Spinal cord (tissue), 9 donors: ENCODE measurements at regions not wholly inside any gene's neighbourhood (a gene's known extent, or its start where the extent isn't known, plus 50 kb on each side); places are given as distances from the start of the nearest gene placed in this dataset.

Source experiments
- DNase-seq, 6 donors: peaks; one replicate each; pipeline versions ENCODE4 v3.0.0 to v3.0.0-alpha.2; 2013 to 2015; ENCODE audit warnings: low spot score in 6 of 6, low read depth in 4 of 6
- H3K27ac ChIP-seq: one replicate; pipeline ENCODE4 v1.5.1; 2013; ENCODE audit warnings: low read depth, low read length, control low read depth
- H3K27me3 ChIP-seq: one replicate; pipeline ENCODE4 v1.6.1; 2013; ENCODE audit warnings: low read length; ENCODE audit not compliant: control insufficient read depth, insufficient read depth
- H3K36me3 ChIP-seq: one replicate; pipeline ENCODE4 v1.6.1; 2013; ENCODE audit warnings: low read length; ENCODE audit not compliant: control insufficient read depth, insufficient read depth
- H3K4me1 ChIP-seq: one replicate; pipeline ENCODE4 v1.6.1; 2013; ENCODE audit warnings: low read length; ENCODE audit not compliant: control insufficient read depth, insufficient read depth
- H3K4me3 ChIP-seq: one replicate; pipeline ENCODE4 v1.5.1; 2013; ENCODE audit warnings: low read depth, low read length, control low read depth
- H3K9me3 ChIP-seq: one replicate; pipeline ENCODE4 v1.6.1; 2013; ENCODE audit warnings: low read length; ENCODE audit not compliant: control insufficient read depth, insufficient read depth
- WGBS: methylation state at CpG from one replicate; pipeline ENCODE4 v1.1.5; 2013; ENCODE audit warnings: missing lambda C conversion rate; ENCODE audit not compliant: insufficient coverage; 5-methylcytosine and 5-hydroxymethylcytosine counted together
- donor health status: healthy.

DNA sequence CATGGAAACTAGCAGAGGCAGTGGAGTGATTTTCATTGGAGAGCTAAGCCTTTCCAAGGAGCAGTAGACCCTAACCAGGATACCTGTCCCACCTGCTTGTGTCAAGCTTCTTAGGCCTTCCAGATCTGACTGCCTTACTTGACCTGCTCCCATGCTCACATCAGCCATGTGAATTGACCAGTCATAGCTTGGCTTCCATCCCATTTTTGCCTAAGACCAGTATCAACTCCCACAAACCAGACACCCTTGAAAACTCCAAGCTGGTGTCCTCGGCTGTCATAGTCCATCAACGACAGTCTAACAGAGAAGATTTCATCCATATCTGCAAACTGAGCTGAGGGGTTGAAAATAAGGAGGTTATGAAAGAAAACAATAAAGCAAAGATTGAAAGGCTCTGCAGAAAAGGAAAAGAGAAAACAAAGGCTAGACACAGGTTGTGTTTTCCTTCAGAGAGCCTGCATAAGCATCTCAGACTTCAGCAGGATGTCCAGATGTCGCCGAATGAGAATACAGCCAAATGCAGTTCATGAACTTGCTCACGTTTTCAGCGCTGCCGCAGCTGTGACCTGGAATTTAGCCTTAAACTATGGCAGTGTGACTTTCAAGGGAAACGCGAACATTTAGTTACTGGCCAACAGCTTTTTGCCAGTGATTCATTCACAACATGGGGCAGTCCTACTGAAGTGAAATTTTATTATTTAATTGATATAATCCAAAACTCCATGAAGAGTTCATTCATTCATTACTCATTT lies 868.1 kb upstream of the ID2 start:
- H3K4me1 ChIP-seq = no peaks in the 10 kb centered on the region
- WGBS = 85% methylated on average over 5 of the region's 9 CpGs
- no peak overlapping the region for H3K27ac ChIP-seq
- no peaks in the 10 kb centered on the region for H3K36me3 ChIP-seq
- no peaks in the 10 kb centered on the region for H3K27me3 ChIP-seq
- peak in 1 of 6 donors; percentile 21 for DNase-seq
- H3K9me3 ChIP-seq = no peaks in the 10 kb centered on the region
- H3K4me3 ChIP-seq = no peak overlapping the region

DNA sequence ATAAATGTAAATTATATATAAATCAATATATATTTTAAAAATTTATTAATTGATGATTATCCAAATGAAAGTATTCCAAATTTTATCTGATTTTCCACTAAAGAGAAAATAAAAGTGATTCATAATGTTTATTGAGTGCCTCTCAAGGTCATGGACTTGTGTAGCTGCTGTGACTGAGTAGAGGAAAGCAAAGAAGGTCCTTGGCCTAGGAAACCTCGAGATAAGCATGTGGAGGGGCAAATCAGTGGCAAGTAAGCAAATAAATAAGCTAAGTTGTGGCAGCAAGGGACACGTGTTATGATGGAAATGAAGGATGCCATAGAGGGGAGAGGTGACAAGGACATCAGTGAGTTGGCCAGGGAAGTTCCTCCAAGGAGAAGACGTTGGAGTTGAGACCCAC lies 866.1 kb upstream of the ID2 start:
- Histone ChIP-seq H3K36me3 (no peaks in the 10 kb centered on the region), H3K4me1 (no peaks in the 10 kb centered on the region), H3K27me3 (no peaks in the 10 kb centered on the region), H3K27ac (no peak overlapping the region), H3K9me3 (no peaks in the 10 kb centered on the region), H3K4me3 (no peak overlapping the region)
- WGBS = 86% methylated on average over 3 of the region's 3 CpGs
- no peak for DNase-seq

DNA sequence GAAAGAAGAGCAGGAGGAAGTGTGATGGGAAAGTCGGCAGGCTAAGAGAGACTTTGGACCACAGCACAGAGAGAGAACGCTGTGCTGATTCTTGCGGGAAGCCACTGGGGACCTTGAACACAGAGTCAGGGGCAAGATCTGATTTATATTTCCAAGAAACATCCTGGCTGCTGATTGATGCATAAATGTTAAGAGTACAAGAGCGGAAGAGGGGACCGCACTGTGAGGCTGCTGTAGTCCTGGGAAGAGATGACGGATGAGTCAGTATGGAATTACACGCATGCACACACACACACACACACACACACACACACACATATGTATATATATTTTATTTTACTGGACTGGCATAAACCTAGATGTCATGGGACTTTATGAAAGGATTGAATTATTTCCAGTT lies 865.6 kb upstream of the ID2 start:
- Histone ChIP-seq H3K27me3 (no peaks in the 10 kb centered on the region), H3K4me1 (no peaks in the 10 kb centered on the region), H3K9me3 (no peaks in the 10 kb centered on the region), H3K27ac (no peak overlapping the region), H3K36me3 (no peaks in the 10 kb centered on the region), H3K4me3 (no peak overlapping the region)
- DNase-seq = no peak
- WGBS = 100% methylated on average over 3 of the region's 7 CpGs

DNA sequence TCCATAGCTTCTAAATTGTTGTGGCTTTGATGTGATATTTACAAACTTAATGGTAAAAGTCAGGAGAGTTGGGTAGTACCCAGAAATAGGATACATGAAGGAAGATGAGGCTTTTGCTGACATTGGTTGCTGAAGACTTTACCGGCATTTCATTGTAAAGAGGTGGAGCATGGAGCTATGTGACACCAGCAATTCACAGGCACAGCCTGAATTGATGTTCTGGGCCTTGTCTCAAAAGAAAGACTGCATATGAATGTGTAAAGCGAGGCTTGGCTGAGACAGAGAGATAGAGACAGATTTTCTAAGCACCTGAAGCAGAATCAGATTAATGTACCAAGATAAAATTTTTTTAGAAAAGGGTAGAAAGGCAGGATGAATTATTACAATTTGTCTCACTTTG lies 864.9 kb upstream of the ID2 start:
- DNase-seq = peak in 1 of 6 donors; percentile 30
- Histone ChIP-seq H3K4me1 (no peaks in the 10 kb centered on the region), H3K27ac (no peak overlapping the region), H3K9me3 (no peaks in the 10 kb centered on the region), H3K4me3 (no peak overlapping the region), H3K27me3 (no peaks in the 10 kb centered on the region), H3K36me3 (no peaks in the 10 kb centered on the region)
- 54% methylated on average over 1 of the region's 2 CpGs for WGBS

DNA sequence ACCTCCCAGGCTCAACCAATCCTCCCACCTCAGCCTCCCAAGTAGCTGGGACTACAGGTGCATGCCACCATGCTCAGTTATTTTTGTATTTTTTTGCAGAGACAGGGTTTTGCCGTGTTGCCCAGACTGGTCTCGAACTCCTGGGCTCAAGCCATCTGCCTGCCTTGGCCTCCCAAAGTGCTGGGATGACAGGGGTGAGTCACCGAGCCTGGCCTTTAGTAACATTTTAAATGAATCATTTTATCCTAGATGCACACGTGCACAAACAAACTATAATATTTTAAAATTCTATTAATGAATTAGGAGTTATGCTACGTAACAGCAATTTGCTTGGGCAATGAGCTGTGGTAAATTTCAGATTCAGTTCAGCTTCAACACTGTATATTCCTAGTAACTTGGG lies 862.5 kb upstream of the ID2 start:
- H3K36me3 ChIP-seq = no peaks in the 10 kb centered on the region
- H3K4me1 ChIP-seq = no peaks in the 10 kb centered on the region
- no peaks in the 10 kb centered on the region for H3K9me3 ChIP-seq
- no peak overlapping the region for H3K4me3 ChIP-seq
- no peak overlapping the region for H3K27ac ChIP-seq
- no peak for DNase-seq
- 100% methylated on average over 2 of the region's 5 CpGs for WGBS
- H3K27me3 ChIP-seq = no peaks in the 10 kb centered on the region

DNA sequence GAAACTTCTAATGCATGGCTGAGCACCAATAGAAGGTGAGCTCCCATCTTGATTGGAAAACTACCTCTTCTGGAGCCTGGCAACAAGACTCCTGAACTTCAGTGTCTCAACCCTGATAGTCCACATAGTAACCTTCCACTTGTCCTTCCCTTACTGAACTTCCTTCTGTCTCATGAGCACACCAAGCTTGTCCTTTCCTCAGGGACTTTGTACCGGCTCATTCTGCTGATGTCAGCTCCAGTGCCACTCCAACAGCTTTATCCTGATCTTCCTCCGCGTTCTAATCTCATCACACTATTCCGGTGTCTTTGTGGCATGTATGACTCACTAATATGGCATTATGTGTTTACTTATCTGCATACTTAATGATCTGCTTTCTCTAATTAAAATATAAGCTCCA lies 862.0 kb upstream of the ID2 start:
- no peaks in the 10 kb centered on the region for H3K4me1 ChIP-seq
- H3K27me3 ChIP-seq = no peaks in the 10 kb centered on the region
- DNase-seq = no peak
- WGBS = 67% methylated on average over 1 of the region's 4 CpGs
- H3K9me3 ChIP-seq = no peaks in the 10 kb centered on the region
- no peak overlapping the region for H3K4me3 ChIP-seq
- no peak overlapping the region for H3K27ac ChIP-seq
- H3K36me3 ChIP-seq = no peaks in the 10 kb centered on the region

DNA sequence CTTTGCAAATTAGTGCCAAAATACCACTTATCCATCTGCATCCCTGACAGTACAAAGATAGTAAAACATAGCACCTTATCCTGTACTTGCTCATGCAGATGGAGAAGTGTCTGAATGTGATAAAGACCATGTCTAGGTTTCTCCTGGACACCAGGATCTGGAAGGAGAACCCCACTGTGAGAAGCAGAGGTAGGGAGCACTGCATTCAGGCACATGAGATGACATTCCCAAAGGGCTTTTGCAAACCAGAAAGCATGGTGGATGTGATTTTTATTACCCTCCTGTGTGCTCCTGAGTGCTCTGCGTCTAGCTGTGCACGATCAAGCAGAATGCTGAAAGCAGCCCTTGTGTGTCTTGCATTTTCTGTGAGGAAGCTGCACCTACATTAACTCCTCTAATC lies 857.6 kb upstream of the ID2 start:
- no peaks in the 10 kb centered on the region for H3K9me3 ChIP-seq
- no peak overlapping the region for H3K4me3 ChIP-seq
- H3K4me1 ChIP-seq = no peaks in the 10 kb centered on the region
- WGBS = 16% methylated on average over 2 of the region's 2 CpGs
- DNase-seq = peak in 2 of 6 donors; percentile 36 to 70
- no peaks in the 10 kb centered on the region for H3K36me3 ChIP-seq
- H3K27me3 ChIP-seq = no peaks in the 10 kb centered on the region
- no peak overlapping the region for H3K27ac ChIP-seq

DNA sequence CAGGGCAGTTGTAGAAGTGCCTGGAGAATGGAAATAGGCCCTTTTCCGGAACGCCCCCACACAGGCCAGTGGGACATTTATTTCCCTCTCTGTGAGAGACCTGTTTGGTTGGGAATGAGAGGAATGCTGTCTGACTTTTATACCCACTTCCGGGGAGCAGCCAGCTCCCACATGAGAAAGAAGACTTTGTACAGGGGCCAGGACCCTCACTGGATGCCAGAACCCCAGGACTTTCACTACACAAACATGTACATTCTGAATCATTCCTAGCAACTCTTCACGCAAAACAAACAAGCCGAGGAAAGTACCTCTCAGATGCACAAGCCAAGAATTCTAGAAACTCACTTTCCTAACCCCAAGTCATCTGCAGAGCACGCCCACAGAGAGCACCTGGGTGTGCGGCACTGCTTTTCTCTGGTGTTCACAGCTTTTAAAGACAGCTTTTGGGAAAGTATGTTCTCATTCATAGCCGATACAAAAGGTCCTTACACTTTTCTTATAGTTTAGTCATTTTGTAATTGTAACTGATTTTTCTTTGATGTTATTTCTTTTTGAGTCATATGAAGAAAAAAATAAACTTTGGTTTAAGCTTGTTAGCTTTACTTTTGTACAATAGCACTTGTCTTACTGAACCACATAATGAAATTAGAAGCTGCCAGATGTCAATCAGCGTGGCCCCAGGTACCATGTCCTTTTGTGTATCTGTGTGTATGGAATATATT lies 856.1 kb upstream of the ID2 start:
- H3K4me3 ChIP-seq = no peak overlapping the region
- no peaks in the 10 kb centered on the region for H3K36me3 ChIP-seq
- H3K4me1 ChIP-seq = no peaks in the 10 kb centered on the region
- WGBS = 90% methylated on average over 4 of the region's 9 CpGs
- DNase-seq = peak in 1 of 6 donors; percentile 51
- H3K27me3 ChIP-seq = no peaks in the 10 kb centered on the region
- no peaks in the 10 kb centered on the region for H3K9me3 ChIP-seq
- no peak overlapping the region for H3K27ac ChIP-seq

DNA sequence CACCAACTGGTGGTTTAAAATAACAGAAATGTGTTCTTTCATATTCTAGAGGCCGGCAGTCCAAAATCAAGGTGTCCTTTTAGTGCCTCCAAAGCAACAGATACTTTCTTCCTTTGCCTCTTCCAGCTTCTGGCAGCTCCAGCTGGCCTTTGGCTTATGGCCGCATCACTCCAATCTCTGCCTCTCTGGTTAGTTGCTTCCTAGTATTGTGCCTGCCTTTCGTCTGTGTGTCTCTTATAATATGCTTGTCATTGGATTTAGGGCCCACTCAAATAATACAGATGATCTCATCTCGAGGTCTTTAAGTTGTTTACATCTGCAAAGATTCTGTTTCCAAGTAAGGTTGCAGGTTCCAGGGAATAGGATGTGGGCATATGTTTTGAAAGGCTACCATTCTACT lies 855.2 kb upstream of the ID2 start:
- Histone ChIP-seq H3K36me3 (no peaks in the 10 kb centered on the region), H3K4me1 (no peaks in the 10 kb centered on the region), H3K9me3 (no peaks in the 10 kb centered on the region), H3K27ac (no peak overlapping the region), H3K27me3 (no peaks in the 10 kb centered on the region), H3K4me3 (no peak overlapping the region)
- 100% methylated on average over 1 of the region's 4 CpGs for WGBS
- no peak for DNase-seq

DNA sequence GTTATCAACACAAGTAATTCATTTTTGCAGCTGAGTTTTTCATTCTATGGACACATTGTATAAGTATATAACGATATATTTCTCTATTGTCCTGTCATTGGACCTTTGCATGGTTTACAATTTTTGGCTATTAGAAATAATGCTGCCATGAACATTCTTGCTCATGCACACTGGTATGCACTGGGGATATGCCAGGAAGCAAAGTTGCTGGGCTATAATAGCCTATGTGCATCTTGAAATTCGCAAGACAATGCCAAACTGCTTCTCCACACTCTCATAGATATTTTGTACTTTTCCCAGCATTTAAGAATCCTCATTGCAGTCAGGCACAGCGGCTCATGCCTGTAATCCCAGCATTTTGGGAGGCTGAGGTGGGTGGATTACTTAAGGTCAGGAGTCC lies 852.6 kb upstream of the ID2 start:
- Histone ChIP-seq H3K27me3 (no peaks in the 10 kb centered on the region), H3K4me3 (no peak overlapping the region), H3K27ac (no peak overlapping the region), H3K9me3 (no peaks in the 10 kb centered on the region), H3K36me3 (no peaks in the 10 kb centered on the region), H3K4me1 (no peaks in the 10 kb centered on the region)
- whole genome bisulfite sequencing = 80% methylated on average over 1 of the region's 3 CpGs
- no peak for DNase-seq
